KG1 (cell line): ENCODE measurements at regions not wholly inside any gene's neighbourhood (a gene's known extent, or its start where the extent isn't known, plus 50 kb on each side); places are given as distances from the start of the nearest gene placed in this dataset.

Source experiments
- DNase-seq: peaks from one replicate; lab custom pipeline; 2025; lab: John Stamatoyannopoulos, UW

GRCh38 chr1:58380345-58380744 is 166.2 kb downstream of the OMA1 start:
- DNase-seq = no peak

GRCh38 chr1:58367217-58367616 is 179.3 kb downstream of the OMA1 start:
- DNase-seq = no peak

- no peak for DNase-seq
These were observed 181.2 kb downstream of the OMA1 start for GRCh38 chr1:58365328-58365727.

- no peak for DNase-seq
These were observed 182.9 kb downstream of the OMA1 start for GRCh38 chr1:58363585-58363984.

GRCh38 chr1:58361134-58361533 is 185.4 kb downstream of the OMA1 start:
- DNase-seq = no peak

- no peak for DNase-seq
These were observed 188.2 kb downstream of the OMA1 start for GRCh38 chr1:58358346-58358745.

GRCh38 chr1:58356402-58356801 is 190.1 kb downstream of the OMA1 start:
- no peak for DNase-seq

- no peak for DNase-seq
These were observed 193.4 kb downstream of the OMA1 start for GRCh38 chr1:58353168-58353567.

- DNase-seq = no peak
These were observed 193.9 kb downstream of the OMA1 start for GRCh38 chr1:58352476-58353092.

GRCh38 chr1:58346036-58346355 is 200.5 kb downstream of the OMA1 start:
- no peak for DNase-seq

- DNase-seq = no peak
These were observed 201.1 kb downstream of the OMA1 start for GRCh38 chr1:58345215-58346035.

- DNase-seq = no peak
These were observed 206.3 kb downstream of the OMA1 start for GRCh38 chr1:58340185-58340584.

GRCh38 chr1:58338081-58338480 is 208.4 kb downstream of the OMA1 start:
- DNase-seq = no peak

GRCh38 chr1:58333511-58333910 is 213.0 kb downstream of the OMA1 start:
- no peak for DNase-seq

- no peak for DNase-seq
These were observed 215.4 kb downstream of the OMA1 start for GRCh38 chr1:58331156-58331555.

GRCh38 chr1:58325866-58326265 is 220.7 kb downstream of the OMA1 start:
- DNase-seq = no peak

- no peak for DNase-seq
These were observed 222.0 kb downstream of the OMA1 start for GRCh38 chr1:58324558-58324957.

- no peak for DNase-seq
These were observed 228.1 kb downstream of the OMA1 start for GRCh38 chr1:58318157-58319005.

GRCh38 chr1:58317694-58318093 is 228.8 kb downstream of the OMA1 start:
- no peak for DNase-seq

GRCh38 chr1:58317086-58317485 is 229.4 kb downstream of the OMA1 start:
- DNase-seq = no peak

- DNase-seq = no peak
These were observed 230.4 kb downstream of the OMA1 start for GRCh38 chr1:58316141-58316540.

- no peak for DNase-seq
These were observed 233.5 kb downstream of the OMA1 start for GRCh38 chr1:58312971-58313563.

GRCh38 chr1:58312461-58312860 is 234.1 kb downstream of the OMA1 start:
- DNase-seq = no peak
